ENCODE measurements at regions not wholly inside any gene's neighbourhood (a gene's known extent, or its start where the extent isn't known, plus 50 kb on each side); places are given as distances from the start of the nearest gene placed in this dataset.

DNA sequence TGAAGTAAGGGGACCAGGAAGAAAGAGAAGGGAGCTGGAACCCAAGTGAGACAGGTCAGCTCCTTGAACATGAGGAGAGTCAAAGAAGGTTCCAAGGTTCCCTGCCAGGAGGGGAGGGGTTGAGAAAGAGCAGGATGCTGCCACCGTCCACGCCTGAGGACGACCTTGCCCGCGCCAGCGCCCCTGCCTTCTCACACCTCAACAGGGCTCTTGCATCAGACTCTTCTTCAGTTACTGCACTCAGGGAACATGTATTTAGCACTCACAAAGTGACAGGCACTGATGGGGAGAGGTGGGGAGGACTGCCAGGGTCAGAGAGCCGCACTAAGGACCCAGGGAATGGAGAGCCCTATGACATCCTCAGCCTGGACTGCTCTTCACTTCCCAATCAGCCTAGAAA is 102.1 kb upstream of the NUDT4 start:
- DNase-seq (ENCODE audit: low read depth, low spot score), result no peak
- H3K36me3 ChIP-seq (ENCODE audit: control insufficient read depth, insufficient read depth, low read length), result no peaks in the 10 kb centered on the region
- H3K27me3 ChIP-seq (ENCODE audit: control insufficient read depth, insufficient read depth, low read length), result no peaks in the 10 kb centered on the region
- no peaks in the 10 kb centered on the region for H3K4me1 ChIP-seq (ENCODE audit: control insufficient read depth, insufficient read depth, low read length)
- H3K9me3 ChIP-seq (ENCODE audit: control insufficient read depth, insufficient read depth, low read length), result no peaks in the 10 kb centered on the region
- no CpG with 5 or more reads among the region's 7 CpGs for WGBS (ENCODE audit: insufficient coverage, insufficient read length)
- no peak overlapping the region for H3K27ac ChIP-seq (ENCODE audit: low read length)
- H3K4me3 ChIP-seq (ENCODE audit: low read length), result no peak overlapping the region

DNA sequence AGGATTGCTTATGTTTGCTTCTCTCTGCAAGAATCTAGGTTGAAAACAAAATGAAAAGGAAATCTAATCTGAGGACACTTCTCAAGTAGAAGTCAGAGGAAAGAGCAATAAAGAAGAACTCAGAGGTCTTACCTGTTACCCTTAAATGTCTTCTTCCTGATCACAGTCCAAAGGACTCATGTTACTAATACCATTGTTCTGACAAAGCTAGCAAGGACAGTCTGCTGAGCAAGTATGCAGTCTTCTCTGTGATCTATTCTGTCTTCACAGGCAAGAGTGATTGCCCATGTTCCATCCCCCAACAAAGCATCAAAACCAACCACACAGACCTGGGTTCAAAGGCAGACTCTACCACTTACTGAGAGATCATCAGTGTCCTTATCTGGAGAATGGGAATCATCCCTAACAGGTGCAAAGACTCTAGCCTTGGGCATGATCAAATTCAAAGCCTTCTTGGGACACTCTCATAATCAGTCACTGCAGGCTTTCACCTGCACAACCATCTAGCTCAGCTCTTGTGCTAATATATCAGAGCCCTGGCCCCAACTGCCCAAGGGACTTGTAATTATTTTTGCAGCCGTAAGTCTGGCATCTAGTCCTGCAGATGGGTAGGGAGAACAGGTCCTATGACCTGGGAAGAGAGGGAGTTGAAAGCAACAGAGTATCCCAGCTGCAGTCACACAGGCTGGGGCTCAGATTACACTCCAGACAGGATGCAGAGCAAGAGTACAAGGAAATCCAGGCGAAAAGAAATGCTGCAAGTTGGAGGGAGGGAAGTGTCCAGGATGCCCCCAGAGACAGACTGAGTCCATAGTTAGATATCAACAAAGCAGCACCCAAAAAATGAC is 97.9 kb upstream of the NUDT4 start:
- Histone ChIP-seq H3K4me3 (ENCODE audit: low read length) (no peak overlapping the region), H3K27me3 (ENCODE audit: control insufficient read depth, insufficient read depth, low read length) (no peaks in the 10 kb centered on the region), H3K36me3 (ENCODE audit: control insufficient read depth, insufficient read depth, low read length) (no peaks in the 10 kb centered on the region), H3K27ac (ENCODE audit: low read length) (no peak overlapping the region), H3K9me3 (ENCODE audit: control insufficient read depth, insufficient read depth, low read length) (no peaks in the 10 kb centered on the region), H3K4me1 (ENCODE audit: control insufficient read depth, insufficient read depth, low read length) (no peaks in the 10 kb centered on the region)
- no CpG with 5 or more reads among the region's 2 CpGs for WGBS (ENCODE audit: insufficient coverage, insufficient read length)
- DNase-seq (ENCODE audit: low read depth, low spot score), result no peak

DNA sequence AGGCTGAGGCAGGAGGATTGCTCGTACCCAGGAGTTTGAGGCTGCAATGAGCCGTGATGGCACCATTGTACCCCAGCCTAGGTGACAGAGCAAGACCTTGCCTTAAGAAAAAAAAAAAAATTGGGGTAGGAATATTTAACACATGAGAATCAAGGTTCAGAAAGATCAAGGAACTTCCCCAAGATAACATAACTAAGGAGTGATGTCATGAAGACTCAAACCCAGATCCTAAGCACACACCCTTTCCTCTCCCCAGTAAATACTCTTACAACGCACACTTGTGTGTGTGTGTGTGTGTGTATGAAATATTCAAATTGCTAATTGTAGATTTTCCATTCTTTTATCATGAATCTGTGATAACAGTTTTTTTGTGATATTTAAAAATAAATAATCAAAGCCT is 90.6 kb upstream of the NUDT4 start:
- H3K36me3 ChIP-seq (ENCODE audit: control insufficient read depth, insufficient read depth, low read length), result no peaks in the 10 kb centered on the region
- no peaks in the 10 kb centered on the region for H3K27me3 ChIP-seq (ENCODE audit: control insufficient read depth, insufficient read depth, low read length)
- H3K9me3 ChIP-seq (ENCODE audit: control insufficient read depth, insufficient read depth, low read length), result no peaks in the 10 kb centered on the region
- H3K4me1 ChIP-seq (ENCODE audit: control insufficient read depth, insufficient read depth, low read length), result no peaks in the 10 kb centered on the region
- no peak overlapping the region for H3K27ac ChIP-seq (ENCODE audit: low read length)
- H3K4me3 ChIP-seq (ENCODE audit: low read length), result no peak overlapping the region
- no peak for DNase-seq (ENCODE audit: low read depth, low spot score)
- WGBS (ENCODE audit: insufficient coverage, insufficient read length), result no CpG with 5 or more reads among the region's 3 CpGs

DNA sequence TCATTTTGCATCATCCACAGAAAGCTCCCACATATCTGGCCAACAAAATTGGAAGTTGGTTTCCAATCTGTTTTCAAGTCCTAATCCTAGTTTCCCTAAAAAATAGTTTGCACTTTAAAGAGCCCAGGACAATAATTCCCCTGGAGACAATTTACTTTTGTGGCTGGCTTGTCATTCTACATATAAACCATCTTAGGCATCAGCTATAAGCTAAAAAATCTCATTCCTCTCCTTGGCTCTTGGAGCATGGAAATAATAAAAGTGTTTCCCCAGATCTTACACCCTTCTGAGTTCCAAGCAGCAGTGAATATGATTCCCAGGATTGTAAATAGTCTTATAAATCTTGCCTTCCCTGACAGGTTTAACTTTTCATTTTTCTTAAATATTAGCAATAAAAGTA is 89.1 kb upstream of the NUDT4 start:
- no peak for DNase-seq (ENCODE audit: low read depth, low spot score)
- no peaks in the 10 kb centered on the region for H3K4me1 ChIP-seq (ENCODE audit: control insufficient read depth, insufficient read depth, low read length)

DNA sequence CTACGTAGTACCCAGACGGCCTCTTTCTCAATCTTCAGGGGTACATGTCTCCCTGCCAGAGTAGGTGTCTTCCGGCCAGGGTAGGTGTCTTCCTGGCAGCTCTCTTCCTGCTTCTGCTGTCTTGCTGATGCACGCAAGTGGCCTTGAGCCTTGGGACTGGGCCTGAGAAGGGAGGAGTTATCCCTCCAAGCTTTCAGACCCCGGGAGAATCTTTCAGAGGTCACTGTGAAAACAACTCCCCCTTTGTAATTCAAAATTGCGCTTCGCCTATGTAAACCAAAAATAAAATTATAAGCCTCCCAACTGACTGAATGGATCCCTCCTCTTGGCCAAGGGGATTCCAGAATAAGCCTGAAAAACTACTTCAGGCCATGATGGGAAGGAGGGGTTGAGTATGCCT is 87.3 kb upstream of the NUDT4 start:
- Histone ChIP-seq H3K27ac (ENCODE audit: low read length) (no peak overlapping the region), H3K4me1 (ENCODE audit: control insufficient read depth, insufficient read depth, low read length) (no peaks in the 10 kb centered on the region), H3K36me3 (ENCODE audit: control insufficient read depth, insufficient read depth, low read length) (no peaks in the 10 kb centered on the region), H3K27me3 (ENCODE audit: control insufficient read depth, insufficient read depth, low read length) (no peaks in the 10 kb centered on the region), H3K9me3 (ENCODE audit: control insufficient read depth, insufficient read depth, low read length) (no peaks in the 10 kb centered on the region), H3K4me3 (ENCODE audit: low read length) (no peak overlapping the region)
- DNase-seq (ENCODE audit: low read depth, low spot score), result no peak
- whole genome bisulfite sequencing (ENCODE audit: insufficient coverage, insufficient read length), result no CpG with 5 or more reads among the region's 7 CpGs

More for the DNA sequence above, 89.1 kb upstream of the NUDT4 start:
- H3K27ac ChIP-seq (ENCODE audit: low read length), result no peak overlapping the region
- H3K9me3 ChIP-seq (ENCODE audit: control insufficient read depth, insufficient read depth, low read length), result no peaks in the 10 kb centered on the region
- no peaks in the 10 kb centered on the region for H3K27me3 ChIP-seq (ENCODE audit: control insufficient read depth, insufficient read depth, low read length)
- H3K36me3 ChIP-seq (ENCODE audit: control insufficient read depth, insufficient read depth, low read length), result no peaks in the 10 kb centered on the region
- H3K4me3 ChIP-seq (ENCODE audit: low read length), result no peak overlapping the region

DNA sequence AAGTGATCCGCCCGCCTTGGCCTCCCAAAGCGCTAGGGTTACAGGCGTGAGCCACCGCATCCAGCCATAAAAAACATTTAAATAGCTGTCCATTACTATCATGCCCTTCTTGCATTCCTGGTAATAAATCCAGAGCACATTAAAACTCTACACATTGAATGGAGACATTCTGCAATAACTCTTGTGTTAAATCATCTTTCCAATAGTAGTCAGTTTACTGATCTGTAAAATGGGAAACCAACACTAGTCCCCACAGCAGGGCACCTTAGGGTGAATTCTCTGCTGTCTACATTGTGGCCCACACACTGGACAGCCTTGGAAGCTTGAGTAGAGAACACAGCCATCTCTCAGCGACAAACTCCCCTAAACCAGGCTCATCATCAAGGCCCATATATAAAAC is 85.5 kb upstream of the NUDT4 start:
- WGBS (ENCODE audit: insufficient coverage, insufficient read length), result 100% methylated on average over 1 of the region's 6 CpGs
- Histone ChIP-seq H3K27me3 (ENCODE audit: control insufficient read depth, insufficient read depth, low read length) (no peaks in the 10 kb centered on the region), H3K9me3 (ENCODE audit: control insufficient read depth, insufficient read depth, low read length) (no peaks in the 10 kb centered on the region), H3K36me3 (ENCODE audit: control insufficient read depth, insufficient read depth, low read length) (no peaks in the 10 kb centered on the region), H3K4me1 (ENCODE audit: control insufficient read depth, insufficient read depth, low read length) (no peaks in the 10 kb centered on the region), H3K27ac (ENCODE audit: low read length) (no peak overlapping the region), H3K4me3 (ENCODE audit: low read length) (no peak overlapping the region)
- DNase-seq (ENCODE audit: low read depth, low spot score), result no peak

DNA sequence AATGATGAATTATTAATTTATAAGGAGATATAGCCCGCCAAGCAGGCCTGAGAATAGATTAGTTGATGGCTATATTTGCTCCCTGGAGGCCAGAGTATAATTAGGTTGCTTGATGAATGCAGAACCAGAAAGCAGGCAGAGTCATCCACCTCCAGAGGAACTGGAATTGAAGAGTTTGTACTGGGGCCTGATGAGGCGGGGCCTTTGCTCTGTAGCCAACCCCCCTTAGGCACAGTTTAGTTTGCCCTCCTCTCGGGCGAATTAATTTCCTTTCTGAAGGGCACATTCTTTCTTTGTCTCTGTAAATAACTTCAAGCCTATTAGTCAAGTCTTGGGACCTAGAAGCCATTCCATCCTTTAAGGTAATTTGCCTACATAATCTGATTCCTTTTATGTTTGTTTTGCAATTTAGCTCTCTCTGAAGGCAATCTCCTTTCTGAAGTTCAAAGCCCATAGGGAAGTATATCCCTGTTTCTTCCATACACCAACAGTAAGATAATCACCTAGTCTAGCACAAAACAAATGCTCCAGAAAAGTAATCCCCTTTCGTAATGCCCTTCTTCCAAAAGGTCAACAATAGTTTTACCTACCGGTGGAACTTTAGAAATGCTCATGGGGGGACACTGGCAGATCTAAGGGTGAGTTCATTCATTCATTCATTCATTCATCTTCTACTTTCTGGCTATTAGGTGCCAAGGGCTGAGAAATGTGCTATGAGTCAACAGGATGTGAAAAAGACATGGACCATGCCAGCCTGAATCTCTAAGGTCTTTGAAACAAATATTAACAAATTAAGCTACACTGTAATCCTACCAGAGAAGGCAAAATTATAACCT is 84.8 kb upstream of the NUDT4 start:
- H3K4me1 ChIP-seq (ENCODE audit: control insufficient read depth, insufficient read depth, low read length), result no peaks in the 10 kb centered on the region
- no peaks in the 10 kb centered on the region for H3K27me3 ChIP-seq (ENCODE audit: control insufficient read depth, insufficient read depth, low read length)
- no CpG with 5 or more reads among the region's 6 CpGs for WGBS (ENCODE audit: insufficient coverage, insufficient read length)
- H3K4me3 ChIP-seq (ENCODE audit: low read length), result no peak overlapping the region
- no peaks in the 10 kb centered on the region for H3K36me3 ChIP-seq (ENCODE audit: control insufficient read depth, insufficient read depth, low read length)
- no peaks in the 10 kb centered on the region for H3K9me3 ChIP-seq (ENCODE audit: control insufficient read depth, insufficient read depth, low read length)
- no peak for DNase-seq (ENCODE audit: low read depth, low spot score)
- no peak overlapping the region for H3K27ac ChIP-seq (ENCODE audit: low read length)

DNA sequence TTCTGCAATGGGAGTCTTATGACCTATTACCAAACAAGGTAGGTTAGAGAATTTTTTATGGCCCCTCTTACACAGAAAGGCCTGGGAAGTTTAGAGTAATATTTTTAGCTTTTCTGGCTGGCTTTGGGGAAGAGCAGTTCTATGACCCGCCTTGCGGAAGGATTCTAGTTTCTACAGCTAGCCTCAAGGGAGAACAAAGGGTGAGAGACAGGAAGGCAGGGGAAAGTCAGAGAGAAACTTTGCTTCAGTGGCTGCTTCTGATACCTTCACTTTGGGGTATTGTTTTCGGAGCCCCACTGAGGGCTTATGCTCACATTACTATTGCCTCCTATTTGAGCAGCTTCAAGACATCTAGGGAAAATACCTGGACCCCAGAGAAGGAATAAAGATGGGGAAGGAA is 80.7 kb upstream of the NUDT4 start:
- DNase-seq (ENCODE audit: low read depth, low spot score), result no peak
- Histone ChIP-seq H3K4me3 (ENCODE audit: low read length) (no peak overlapping the region), H3K36me3 (ENCODE audit: control insufficient read depth, insufficient read depth, low read length) (no peaks in the 10 kb centered on the region), H3K4me1 (ENCODE audit: control insufficient read depth, insufficient read depth, low read length) (no peaks in the 10 kb centered on the region), H3K27ac (ENCODE audit: low read length) (no peak overlapping the region), H3K9me3 (ENCODE audit: control insufficient read depth, insufficient read depth, low read length) (no peaks in the 10 kb centered on the region), H3K27me3 (ENCODE audit: control insufficient read depth, insufficient read depth, low read length) (no peaks in the 10 kb centered on the region)
- no CpG with 5 or more reads among the region's 3 CpGs for WGBS (ENCODE audit: insufficient coverage, insufficient read length)

DNA sequence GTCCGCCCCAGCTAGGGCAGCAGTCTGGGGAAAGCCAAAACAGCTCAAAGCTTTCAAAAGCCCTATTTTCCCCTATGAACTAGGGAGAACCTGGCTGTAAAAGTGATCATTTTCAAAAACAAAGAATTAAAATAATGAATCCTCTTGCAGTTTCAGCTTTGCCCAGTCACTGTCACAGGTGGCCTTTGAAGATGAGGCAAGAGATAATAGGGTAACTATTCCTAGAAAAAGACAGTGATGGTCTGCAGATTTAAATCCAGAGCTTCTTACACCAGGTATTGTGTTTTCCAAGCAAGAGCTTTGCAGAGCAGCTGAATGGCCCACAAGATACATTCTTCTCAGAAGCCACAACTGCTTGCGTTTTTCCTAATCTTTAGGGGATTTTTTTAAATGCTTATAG is 80.2 kb upstream of the NUDT4 start:
- no CpG with 5 or more reads among the region's 2 CpGs for WGBS (ENCODE audit: insufficient coverage, insufficient read length)
- Histone ChIP-seq H3K4me3 (ENCODE audit: low read length) (no peak overlapping the region), H3K4me1 (ENCODE audit: control insufficient read depth, insufficient read depth, low read length) (no peaks in the 10 kb centered on the region), H3K27ac (ENCODE audit: low read length) (no peak overlapping the region), H3K9me3 (ENCODE audit: control insufficient read depth, insufficient read depth, low read length) (no peaks in the 10 kb centered on the region), H3K36me3 (ENCODE audit: control insufficient read depth, insufficient read depth, low read length) (no peaks in the 10 kb centered on the region), H3K27me3 (ENCODE audit: control insufficient read depth, insufficient read depth, low read length) (no peaks in the 10 kb centered on the region)
- no peak for DNase-seq (ENCODE audit: low read depth, low spot score)

DNA sequence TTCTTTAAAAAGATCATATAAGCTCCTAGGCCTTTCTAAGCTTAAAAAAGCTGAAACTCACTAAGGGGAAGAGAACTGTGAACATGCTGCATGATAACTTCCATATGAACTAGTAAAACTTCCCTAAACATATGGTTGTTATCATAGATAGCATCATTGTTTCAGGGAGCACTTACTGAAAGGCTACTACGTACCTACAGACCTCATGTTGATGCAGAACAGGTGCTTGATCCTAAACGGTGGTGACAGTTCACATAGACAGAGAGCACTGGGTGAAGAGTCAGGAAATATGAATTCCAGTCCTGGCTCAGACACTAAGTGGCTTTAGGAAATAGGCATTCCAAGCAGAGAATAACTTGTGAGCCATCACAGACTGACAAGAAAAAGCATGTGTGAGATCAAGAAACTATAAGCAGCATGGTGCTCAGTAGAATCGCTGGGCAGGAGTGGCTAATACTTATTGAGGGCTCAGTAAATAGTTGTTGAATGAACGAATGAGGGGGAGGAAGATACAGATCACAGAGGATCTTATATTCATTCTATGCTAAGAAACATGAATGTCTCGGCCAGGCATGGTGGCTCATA is 78.4 kb upstream of the NUDT4 start:
- WGBS (ENCODE audit: insufficient coverage, insufficient read length), result no CpG with 5 or more reads among the region's 5 CpGs
- no peaks in the 10 kb centered on the region for H3K27me3 ChIP-seq (ENCODE audit: control insufficient read depth, insufficient read depth, low read length)
- no peak overlapping the region for H3K27ac ChIP-seq (ENCODE audit: low read length)
- no peak overlapping the region for H3K4me3 ChIP-seq (ENCODE audit: low read length)
- no peak for DNase-seq (ENCODE audit: low read depth, low spot score)
- no peaks in the 10 kb centered on the region for H3K36me3 ChIP-seq (ENCODE audit: control insufficient read depth, insufficient read depth, low read length)
- no peaks in the 10 kb centered on the region for H3K9me3 ChIP-seq (ENCODE audit: control insufficient read depth, insufficient read depth, low read length)
- no peaks in the 10 kb centered on the region for H3K4me1 ChIP-seq (ENCODE audit: control insufficient read depth, insufficient read depth, low read length)

Measured in iPS DF 6.9 (cell line).